Stimulated activated CD4-positive, alpha-beta T cell treated with anti-CD3 and anti-CD28 coated beads, Interleukin-4, amount 100 ng/mL, for 48 hours (primary cell): ENCODE measurements at regions not wholly inside any gene's neighbourhood (a gene's known extent, or its start where the extent isn't known, plus 50 kb on each side); places are given as distances from the start of the nearest gene placed in this dataset.

ENCODE experiments used
- DNase-seq, 2 donors: peaks; one replicate each; pipeline ENCODE4 v3.0.0-alpha.2; 2020; ENCODE audit warnings: low read depth in 2 of 2

DNA sequence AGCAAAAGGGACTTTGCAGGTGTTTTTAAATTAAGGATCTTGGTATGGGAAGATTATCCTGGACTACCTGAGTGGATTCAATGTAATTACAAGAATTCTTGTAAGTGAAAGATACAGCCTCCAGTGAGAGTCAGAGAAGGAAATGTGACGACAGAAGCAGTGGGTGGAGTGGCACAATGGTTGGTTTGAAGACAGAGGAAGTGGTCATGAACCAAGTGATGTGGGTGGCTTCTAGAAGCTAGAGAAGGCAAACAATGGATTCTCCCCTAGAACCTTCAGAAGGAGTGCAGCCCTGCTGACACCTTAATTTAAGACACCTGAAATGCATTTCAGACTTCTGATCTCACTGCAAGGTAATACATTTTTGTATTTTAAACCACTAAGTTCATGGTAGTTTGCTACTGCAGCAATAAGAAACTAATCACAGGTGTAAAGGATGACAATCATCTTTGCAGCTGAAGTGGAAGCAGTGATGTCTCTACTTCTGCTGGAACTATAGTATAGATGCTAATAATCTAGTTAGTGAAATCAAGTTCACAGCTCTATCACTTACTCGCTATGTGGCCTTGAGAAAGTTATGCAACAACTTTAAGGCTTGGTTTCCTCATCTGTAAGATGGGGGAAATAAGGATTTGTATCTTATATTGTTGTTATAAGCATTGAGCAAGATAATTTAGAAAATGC, 403.4 kb upstream of the SUCLG2 start:
- DNase-seq, result peak; percentile 14 to 26

DNA sequence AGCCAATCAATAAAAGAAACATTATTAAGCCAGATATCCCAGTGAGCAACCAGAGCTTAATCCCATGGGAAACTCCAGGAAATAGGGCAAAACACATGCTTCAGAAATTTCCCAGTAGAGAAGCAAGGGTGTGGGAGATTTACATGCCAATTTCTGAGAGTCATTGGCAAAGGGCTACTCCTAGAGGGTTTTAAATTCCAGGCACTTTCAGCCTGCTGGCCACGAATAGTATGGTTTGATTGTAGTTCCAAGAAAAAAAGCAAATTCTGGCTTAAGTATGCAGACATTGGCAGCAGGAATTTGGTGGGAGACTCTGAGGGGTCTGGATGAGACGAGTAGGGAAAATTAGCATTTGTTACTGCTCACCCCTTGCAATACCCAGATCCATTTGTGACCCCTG, 402.1 kb upstream of the SUCLG2 start:
- no peak for DNase-seq

DNA sequence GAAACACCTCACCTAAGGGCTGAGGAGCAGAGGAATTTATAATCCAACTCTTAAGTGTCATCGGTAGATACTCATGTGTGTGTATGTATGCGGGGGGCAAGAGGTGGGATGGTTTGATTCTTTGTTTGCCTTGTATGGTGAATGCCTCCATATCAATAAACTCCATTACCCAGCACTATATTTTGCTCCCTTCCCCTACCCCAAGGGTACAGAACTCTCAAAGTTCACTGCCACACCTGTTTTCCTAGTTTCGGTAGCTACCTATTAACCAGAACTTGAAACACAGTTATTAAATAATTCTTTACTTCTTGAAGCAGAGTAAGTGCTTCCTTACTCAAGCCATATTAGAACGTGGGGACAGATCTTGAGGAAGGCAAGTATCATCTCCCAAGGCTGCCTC, 400.8 kb upstream of the SUCLG2 start:
- no peak for DNase-seq

DNA sequence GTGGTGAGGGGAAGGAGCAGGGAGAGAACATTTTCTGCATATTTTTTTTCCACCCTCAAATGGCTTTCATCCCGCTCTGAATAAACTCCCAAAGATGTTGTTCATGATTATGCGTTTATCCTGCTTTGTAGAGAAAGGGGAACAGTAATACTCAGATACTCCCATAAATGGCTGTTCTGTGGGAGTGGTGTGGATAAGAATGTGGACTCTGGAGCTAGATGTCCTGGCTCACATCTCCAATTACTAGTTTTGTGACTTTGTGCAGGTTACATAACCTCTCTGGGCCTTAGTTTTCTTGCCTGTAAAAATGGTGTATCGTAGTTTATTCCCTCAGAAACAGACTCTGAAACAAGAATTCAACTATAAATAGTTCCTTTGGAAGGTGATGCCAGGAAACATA, 395.4 kb upstream of the SUCLG2 start:
- no peak for DNase-seq

DNA sequence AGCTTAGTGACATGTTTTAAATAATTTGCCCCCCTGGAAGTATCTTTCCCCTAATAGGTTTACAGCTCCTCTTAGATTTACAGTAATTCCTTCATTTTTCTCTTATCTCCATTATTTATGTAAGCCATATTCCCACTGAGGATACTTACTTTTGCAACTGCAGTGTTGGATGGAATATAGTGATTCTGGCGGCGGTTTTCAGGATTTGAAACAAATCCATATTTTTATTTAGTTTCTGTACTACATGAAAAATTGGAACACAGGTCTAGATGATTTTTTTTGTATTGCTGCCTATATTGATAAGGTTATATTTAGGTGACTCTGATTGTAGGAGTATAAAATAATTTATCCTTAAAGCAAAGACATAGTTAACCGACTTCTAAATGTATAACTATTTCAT, 391.6 kb upstream of the SUCLG2 start:
- no peak for DNase-seq

DNA sequence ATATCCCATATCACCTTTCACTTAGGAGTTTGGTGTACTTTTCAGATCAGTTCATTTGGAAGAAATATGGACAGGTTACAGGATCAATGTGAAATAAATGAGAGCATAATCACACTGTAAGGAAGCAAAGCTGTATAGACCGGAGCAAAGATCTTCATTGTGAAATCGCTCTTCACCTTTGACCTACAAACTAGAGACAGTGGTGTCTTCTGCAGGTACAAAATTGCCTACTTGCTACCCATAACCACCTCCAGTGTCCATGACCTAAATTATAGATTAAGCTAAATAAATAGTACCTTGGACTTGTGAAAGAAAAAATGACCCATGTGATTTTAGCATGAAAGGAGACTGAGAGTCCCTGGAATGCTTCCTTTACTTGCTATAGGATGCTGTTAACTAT, 379.5 kb upstream of the SUCLG2 start:
- no peak for DNase-seq

DNA sequence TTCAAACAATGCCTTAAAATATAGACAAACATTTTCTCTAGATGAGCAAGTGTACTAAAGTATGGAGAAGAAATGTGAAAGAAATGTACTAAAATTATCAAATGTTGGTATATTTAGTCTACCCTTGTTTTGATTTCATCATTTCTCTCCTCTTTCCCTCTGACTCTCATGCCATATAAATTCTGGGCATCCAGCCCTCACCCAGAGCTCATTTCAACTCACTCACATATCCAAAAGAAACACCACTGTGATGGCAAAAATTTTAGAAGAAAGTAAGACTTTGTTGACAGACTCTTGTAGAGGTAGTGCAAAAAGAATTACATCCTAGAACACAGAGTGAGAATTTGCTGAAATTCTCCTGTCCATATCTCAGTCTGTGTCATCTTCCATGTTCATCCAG, 377.8 kb upstream of the SUCLG2 start:
- no peak for DNase-seq

DNA sequence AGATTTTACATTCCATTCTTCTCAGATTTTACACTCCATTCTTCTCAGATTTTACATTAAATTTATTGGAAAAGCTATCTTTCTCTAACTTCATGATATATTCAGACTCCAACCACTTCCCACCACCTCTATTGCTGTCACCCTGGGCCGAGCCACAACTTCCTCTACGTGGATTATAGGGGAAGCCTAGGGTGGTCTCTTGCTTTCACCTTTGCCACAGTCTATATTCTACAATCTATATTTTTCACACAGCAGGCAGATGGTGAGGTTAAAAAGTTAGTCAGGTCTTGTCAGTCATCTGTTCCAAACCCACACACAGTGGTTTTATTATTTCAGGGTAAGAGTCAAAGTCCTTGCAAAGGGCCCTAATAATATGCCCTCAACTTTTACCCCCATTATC, 370.8 kb upstream of the SUCLG2 start:
- no peak for DNase-seq

DNA sequence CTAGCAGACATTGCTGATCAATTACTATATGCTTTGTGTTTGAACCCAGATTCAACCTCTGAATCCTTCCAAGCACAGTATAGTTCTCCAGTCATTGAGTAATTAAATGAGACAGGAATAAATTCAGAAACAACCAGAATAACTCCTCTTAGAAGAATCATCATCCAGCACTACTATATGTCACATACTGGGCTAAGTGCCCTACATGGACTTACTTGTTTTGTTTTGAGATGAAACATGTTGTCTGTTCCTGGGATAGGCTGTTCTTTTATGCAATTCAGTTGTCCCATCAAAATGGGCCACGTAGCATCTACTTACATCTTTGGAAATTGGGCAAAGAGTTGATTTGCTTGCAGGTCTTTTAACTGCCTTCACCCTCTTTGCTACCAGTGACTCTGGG, 365.5 kb upstream of the SUCLG2 start:
- DNase-seq, result no peak

DNA sequence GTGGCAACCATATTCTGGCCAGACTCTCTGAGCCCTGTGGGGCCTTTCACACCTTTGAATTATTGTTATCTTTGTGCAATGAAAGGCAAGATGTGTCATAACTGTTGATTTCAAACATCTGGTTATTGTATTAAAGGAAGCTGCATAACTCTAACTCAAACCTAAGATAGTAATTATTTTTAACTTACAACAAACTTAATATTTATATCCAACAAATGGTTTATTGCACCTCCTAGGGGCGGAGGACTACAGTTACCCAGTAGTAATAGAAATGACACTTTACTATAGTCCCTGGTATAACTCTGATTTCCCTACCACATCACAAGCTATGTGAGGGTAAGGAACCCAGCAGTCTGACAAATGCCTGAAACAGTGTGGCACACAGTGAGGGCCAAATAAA, 363.9 kb upstream of the SUCLG2 start:
- no peak for DNase-seq

DNA sequence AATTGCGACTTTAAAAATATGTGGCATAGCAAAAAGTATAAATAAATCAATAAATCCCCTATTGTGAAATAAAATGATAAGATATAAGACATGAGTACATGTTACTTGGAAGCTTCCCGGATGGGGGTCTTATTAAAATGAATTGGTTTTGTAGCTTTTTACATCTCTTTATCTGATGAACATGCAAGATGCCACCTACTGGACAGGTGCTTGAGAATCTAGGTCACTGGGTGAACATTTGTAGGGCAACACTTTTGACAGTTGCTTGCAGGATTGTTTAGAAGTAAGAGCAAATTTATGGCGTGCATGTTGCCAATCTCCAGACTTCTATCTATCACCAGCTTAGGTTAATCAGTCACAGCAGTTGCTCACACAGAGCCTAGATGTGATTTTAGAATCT, 362.7 kb upstream of the SUCLG2 start:
- no peak for DNase-seq

DNA sequence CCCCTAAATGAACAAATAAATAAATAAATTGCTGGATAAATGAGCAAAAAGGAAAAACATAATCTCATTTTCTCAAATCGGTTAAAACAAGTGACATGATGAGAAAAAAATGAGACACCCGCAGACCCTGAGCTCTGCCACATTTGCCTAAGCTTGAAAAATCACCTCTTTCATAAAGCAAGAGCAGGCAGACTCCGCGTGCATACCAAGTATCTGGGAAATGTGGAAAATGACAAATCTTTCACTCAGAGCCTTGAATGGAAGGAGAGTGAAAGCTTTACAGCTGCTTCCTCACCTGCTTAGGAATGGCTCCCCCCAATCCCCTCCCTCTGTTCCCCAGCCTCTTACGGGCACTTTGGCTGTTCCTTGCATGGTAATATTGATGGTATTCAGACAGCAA, 355.5 kb upstream of the SUCLG2 start:
- DNase-seq, result no peak

DNA sequence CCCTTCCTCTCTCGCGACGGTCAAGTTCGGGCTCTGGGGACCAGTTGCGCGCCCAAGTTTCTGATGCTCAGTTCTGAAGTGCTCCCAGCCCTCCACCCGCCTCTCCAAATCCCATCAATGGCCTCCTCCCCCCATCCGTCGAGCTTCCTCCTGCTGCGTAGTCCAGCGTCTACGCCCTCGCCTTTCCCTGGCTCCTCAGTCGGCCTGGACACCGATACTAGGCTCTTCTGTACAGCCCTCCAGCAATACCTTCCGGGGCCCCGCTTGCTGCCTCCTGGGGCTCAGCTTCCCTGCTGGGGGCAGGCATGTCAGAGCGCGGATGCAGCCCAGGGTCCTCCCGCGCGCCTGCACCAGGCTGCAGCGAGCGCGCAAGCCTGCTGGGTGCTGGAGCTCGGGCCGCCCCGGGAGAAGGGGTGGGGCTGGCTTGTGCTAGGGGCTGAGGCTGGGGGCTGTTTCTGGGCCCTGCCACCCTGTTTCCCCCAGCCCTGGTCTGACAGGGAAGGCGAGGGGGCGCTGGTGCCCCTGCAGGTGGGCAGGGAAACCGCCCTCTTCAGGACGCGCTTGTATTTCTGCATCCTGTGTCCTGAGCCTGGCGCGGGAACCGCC, 353.3 kb upstream of the SUCLG2 start:
- DNase-seq, result peak; percentile 4 to 13

DNA sequence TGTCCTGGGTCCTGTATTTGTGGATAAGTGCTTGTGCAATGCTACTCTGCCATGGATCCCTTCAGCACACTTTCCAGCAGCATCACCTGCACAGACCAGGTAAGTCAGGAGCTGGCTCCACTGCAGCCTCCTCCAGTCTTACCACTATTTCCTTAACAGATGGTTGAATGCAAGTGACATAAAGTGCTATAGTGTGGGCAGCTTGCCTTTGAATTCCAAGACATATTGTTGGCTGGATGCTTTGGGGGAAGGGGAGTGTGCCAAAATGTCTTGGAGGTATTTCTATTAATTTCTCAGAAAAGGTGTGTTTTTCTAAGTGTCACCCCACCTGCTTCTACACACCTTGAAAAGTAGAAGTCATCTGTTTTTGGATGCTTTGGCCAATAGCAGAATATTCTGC, 352.2 kb upstream of the SUCLG2 start:
- DNase-seq, result no peak

DNA sequence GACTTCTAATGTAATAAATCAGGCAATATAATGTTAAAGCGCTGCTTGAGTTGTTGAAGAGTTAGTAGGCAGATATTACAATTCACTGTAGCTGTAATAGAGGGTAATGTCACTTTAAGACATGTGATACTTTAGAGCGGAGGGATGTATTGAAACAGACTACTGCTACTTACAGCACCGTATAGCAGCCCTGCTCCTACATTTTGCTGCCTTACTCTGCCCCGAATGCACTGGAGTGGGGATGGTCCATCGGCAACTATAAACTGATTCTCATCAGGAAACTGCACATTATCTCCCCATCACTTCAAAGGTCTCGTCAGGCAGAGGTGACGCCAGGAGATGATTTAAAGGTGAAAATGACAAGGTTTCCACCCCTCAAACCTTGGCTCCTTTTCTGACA, 349.7 kb upstream of the SUCLG2 start:
- no peak for DNase-seq

DNA sequence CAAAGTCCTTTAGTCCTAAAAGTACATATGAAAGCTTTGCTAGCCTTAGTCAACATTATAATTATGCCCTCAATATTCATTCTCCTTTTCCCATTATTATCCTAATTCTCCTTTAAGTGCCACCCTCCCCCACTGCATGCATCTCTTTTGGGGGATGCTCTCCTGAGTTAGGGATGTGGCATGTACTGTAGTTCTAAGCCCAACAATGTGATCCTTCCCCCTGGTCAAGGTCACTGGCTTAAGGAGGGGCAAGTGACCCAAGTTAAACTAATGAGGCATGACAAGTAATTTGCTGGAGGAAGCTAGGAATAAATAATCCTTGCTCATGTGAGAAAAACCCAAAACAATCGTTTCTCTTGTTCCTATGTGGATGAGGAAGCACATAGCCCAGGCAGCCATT, 343.9 kb upstream of the SUCLG2 start:
- DNase-seq, result no peak

DNA sequence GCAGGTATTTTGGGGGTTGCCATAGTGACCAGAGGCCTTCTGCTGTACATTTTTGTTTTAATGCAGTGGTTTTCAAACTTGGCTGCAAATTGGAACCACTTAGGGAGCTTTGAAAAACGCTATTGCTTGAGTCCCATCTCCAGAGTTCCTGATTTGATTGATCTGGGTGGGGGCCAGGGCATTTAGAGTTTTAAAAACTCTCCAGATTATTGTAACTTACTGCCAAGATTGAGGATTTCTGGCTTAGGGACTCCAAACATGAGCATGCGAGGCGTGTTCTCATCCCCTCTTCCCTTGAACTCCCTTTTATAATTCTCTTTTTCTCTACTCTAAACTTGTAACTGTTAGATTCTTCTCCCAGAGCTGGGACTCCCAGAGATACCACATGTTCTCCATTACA, 340.8 kb upstream of the SUCLG2 start:
- DNase-seq, result no peak

DNA sequence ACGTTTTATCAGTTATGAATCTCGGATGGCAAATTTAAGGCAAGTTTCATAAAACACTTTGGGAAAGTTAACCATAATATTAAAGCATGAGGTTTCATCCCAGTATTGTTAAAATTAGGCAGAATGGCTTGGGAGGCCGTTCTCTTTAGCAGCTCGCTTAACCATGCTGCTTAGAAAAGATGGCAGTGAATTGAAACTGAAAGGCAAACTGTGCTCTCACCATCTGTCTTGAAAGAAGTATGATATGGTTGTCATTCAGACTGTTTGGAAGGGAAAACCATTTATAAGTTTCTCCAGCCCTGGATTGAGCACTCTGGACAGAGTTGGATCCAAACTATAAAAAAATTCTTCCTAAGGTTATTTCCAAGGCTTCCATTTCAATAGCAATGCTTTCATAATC, 332.3 kb upstream of the SUCLG2 start:
- no peak for DNase-seq

DNA sequence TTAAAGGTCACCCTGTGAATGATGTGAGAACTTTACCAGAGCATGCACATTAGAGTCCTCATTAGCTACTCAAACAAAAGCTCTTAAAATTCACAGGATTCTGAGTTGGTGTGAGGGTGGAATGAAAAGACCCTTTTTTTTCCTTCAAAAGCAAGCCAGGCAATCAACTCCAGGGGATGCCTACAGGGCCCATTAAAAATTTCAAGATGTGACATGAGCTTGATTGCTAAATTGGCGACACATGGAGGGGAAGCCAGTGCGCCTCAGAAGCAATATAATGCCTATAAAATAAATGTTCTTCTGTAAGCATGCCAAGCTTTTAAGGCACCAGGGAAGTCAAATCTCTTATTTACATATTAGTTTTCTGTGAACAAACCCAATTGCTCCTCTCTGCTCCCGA, 328.8 kb upstream of the SUCLG2 start:
- DNase-seq, result no peak

DNA sequence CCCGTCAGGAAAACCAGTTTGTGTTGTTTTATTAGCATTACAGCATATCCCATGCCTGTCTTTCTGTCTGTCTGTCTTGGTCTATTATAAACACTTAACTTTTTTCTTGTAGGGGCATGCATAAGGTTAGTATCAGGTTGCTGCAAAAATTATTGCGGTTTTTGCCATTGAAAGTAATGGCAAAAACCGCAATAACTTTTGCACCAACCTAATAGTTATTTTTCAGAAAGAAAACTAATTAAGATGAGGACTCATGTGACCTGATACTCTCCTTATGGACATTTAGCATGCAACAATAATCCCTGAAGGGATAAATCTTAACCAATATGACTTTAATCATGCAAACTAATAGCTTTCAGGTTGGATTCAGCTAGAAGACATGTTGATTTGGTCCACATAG, 326.7 kb upstream of the SUCLG2 start:
- DNase-seq, result no peak

DNA sequence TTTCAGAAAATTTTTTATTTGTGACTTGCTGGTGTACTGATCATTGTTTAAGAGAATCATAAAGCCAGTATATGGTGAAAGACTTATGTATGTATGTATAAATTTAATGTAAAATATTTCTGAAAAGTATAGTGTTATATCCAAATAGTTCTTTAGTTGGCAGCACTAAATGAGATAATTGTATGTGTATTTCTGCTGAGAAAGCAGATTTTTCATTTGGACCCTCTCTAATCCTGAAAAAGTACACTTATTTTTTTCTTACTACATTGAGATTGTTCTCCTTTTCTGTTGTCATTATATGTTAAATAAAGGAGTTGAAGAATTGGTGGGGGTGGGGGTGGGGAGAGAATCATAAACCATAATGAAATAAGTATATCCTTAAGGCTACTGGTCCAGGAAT, 324.9 kb upstream of the SUCLG2 start:
- DNase-seq, result no peak

DNA sequence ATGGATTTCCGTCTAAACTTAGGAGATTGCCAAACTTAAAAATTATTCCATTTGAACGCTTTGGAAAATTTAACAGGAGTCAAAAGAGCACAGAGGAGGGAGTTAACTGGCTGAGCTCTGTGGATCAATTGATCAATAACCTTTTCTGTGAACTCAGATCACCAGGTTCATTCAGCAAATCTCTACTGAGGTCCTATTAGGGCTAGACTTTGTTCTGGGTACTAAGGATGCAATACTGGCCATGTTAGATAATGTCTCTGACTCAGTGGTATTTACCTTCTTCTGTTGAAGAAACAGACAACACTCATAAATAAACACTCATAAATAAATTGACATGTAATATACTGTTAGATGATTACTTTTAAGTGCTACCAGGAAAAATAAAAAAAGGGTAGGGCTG, 323.4 kb upstream of the SUCLG2 start:
- DNase-seq, result no peak

DNA sequence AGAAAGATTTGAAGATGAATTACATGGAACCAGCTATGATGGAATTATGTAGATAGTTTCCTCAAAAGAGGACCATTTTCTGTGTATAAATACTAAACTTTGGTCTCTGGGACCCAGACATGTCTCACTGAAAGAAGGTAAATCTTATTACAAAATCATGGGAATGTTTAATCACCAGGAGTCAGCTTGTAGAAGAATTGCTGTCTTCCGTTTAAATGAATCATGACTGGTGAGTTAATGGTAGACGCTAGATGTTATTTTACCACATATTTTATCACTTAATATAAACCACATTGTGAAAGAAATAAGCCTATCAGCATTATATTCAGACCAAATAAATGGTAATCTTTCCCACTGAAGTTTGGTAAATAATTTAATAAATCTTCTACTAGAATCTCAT, 322.3 kb upstream of the SUCLG2 start:
- DNase-seq, result no peak

DNA sequence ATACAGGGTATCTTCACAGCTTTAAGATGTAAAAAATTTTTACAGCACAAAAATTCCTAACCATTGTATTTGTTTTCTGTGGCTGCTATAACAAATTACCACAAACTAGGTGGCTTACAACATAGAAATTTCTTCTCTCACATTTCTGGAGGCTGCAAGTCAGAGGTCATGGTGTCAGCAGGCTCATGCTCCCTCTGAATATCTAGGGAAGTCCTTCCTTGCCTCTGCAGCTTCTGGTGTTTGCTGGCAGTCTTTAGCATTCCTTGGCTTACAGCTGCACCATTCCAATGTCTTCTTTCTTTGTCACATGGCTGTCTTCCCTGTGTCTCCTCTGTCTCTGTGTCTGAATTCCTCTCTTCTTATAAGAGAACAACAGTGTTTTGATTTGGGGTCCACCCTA, 310.2 kb upstream of the SUCLG2 start:
- no peak for DNase-seq
